ENCODE measurements at regions not wholly inside any gene's neighbourhood (a gene's known extent, or its start where the extent isn't known, plus 50 kb on each side); places are given as distances from the start of the nearest gene placed in this dataset.
"Not testable (repeated sequence)": the region's sequence is repeated elsewhere in the genome, so short reads cannot be mapped to it uniquely, and the experiment has no call there.

DNA sequence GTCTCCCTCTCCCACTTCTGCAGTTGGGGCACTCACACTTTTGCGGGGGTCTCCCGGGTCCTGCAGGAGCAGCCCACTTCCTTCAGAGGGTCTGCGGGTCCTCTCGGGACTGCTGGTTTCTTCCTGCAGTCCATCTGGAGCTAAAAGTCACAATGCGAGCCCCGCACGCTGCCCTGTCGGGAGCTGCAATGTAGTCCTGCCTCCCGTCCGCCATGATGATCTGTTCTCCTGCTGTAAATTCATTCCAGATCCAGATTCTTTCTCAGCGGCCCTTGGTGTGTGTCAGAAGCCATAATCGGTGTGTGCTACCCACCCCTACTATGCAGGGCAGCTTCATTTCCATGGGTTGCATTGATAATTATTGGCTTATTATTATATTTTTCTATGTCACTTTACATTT lies 323.0 kb upstream of the ZFP42 start:
- TF ChIP-seq, protein P1, sequence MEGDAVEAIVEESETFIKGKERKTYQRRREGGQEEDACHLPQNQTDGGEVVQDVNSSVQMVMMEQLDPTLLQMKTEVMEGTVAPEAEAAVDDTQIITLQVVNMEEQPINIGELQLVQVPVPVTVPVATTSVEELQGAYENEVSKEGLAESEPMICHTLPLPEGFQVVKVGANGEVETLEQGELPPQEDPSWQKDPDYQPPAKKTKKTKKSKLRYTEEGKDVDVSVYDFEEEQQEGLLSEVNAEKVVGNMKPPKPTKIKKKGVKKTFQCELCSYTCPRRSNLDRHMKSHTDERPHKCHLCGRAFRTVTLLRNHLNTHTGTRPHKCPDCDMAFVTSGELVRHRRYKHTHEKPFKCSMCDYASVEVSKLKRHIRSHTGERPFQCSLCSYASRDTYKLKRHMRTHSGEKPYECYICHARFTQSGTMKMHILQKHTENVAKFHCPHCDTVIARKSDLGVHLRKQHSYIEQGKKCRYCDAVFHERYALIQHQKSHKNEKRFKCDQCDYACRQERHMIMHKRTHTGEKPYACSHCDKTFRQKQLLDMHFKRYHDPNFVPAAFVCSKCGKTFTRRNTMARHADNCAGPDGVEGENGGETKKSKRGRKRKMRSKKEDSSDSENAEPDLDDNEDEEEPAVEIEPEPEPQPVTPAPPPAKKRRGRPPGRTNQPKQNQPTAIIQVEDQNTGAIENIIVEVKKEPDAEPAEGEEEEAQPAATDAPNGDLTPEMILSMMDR (IDR thresholded peaks at IDR 0.05), result not testable (repeated sequence)
- TF ChIP-seq POLR2AphosphoS5 (IDR thresholded peaks at IDR 0.05); EP300 (IDR thresholded peaks at IDR 0.05; ENCODE audit: low read depth); POLR2A (IDR thresholded peaks at IDR 0.05): not testable (repeated sequence)

Measured in transverse colon (tissue), 4 donors.